IMR-90 (cell line): ENCODE measurements at regions not wholly inside any gene's neighbourhood (a gene's known extent, or its start where the extent isn't known, plus 50 kb on each side); places are given as distances from the start of the nearest gene placed in this dataset.

Experiments used
- ATAC-seq: fragments of 200-7000 bp; cut with Tn5 transposase; 2 replicates; pipeline ENCODE4 v1.9.1; 2020; ENCODE audit warnings: low read depth, mild to moderate bottlenecking, moderate library complexity
- BruUV-seq: library from RNA; stranded (reverse); fragments of 400-500 nt; replicated peaks from 2 replicates; lab custom pipeline; 2021; lab: Mats Ljungman, UMichigan
- CTCF ChIA-PET: fragments of 300-600 bp; formaldehyde crosslinking; extraction: SDS; loops from one replicate; lab custom pipeline; 2021; ENCODE audit warnings: antibody characterized with exemption; lab: Yijun Ruan, JAX
- POLR2A ChIA-PET: fragments of 300-600 bp; sonication (Branson Sonifier 250); formaldehyde crosslinking; loops from one replicate; lab custom pipeline; 2022; ENCODE audit warnings: antibody characterized with exemption; ENCODE audit not compliant: unreplicated experiment; lab: Charles Lee
- DNase-seq: peaks from one replicate; pipeline ENCODE4 v3.0.0; 2013
- H2AFZ ChIP-seq: replicated peaks from 2 replicates; pipeline ENCODE3; 2013; ENCODE audit warnings: low read length, mild to moderate bottlenecking; ENCODE audit not compliant: poor library complexity
- H2AK5ac ChIP-seq: 2 replicates; pipeline ENCODE4 v1.6.1; 2013; ENCODE audit warnings: low read depth, low read length, inconsistent platforms
- H2AK9ac ChIP-seq: replicated peaks from 2 replicates; pipeline ENCODE3; 2013; ENCODE audit warnings: mild to moderate bottlenecking, low read depth, low read length, moderate library complexity; ENCODE audit not compliant: poor library complexity
- H2BK120ac ChIP-seq: 2 replicates; pipeline ENCODE4 v1.6.1; 2013; ENCODE audit warnings: low read depth, low read length, inconsistent platforms
- H2BK15ac ChIP-seq: 3 replicates; pipeline ENCODE4 v1.6.1; 2013; ENCODE audit warnings: low read depth, low read length, inconsistent platforms
- H2BK20ac ChIP-seq: 2 replicates; pipeline ENCODE4 v1.6.1; 2013; ENCODE audit warnings: low read depth, mild to moderate bottlenecking, inconsistent platforms, low read length, moderate library complexity
- H2BK5ac ChIP-seq: 2 replicates; pipeline ENCODE4 v1.6.1; 2013; ENCODE audit warnings: mild to moderate bottlenecking, low read depth, low read length, inconsistent platforms; ENCODE audit not compliant: poor library complexity, severe bottlenecking
- H3K14ac ChIP-seq: replicated peaks from 2 replicates; pipeline ENCODE4 v1.6.1; 2013; ENCODE audit warnings: low read depth, low read length, inconsistent platforms
- H3K18ac ChIP-seq: 2 replicates; pipeline ENCODE4 v1.6.1; 2013; ENCODE audit warnings: low read depth, low read length, control low read depth
- H3K23ac ChIP-seq: 2 replicates; pipeline ENCODE4 v1.6.1; 2013; ENCODE audit warnings: low read depth, low read length, inconsistent platforms
- H3K27ac ChIP-seq: 2 replicates; pipeline ENCODE4 v1.5.1; 2013; ENCODE audit warnings: mild to moderate bottlenecking, control low read depth, low read length; ENCODE audit not compliant: insufficient read depth
- H3K27me3 ChIP-seq: 2 replicates; pipeline ENCODE4 v1.6.1; 2013; ENCODE audit warnings: low read length; ENCODE audit not compliant: control insufficient read depth, insufficient read depth
- H3K36me3 ChIP-seq: 2 replicates; pipeline ENCODE4 v1.6.1; 2013; ENCODE audit warnings: low read length, mixed read lengths; ENCODE audit not compliant: control insufficient read depth, insufficient read depth
- H3K4ac ChIP-seq: 2 replicates; pipeline ENCODE4 v1.6.1; 2013; ENCODE audit warnings: low read depth, low read length, inconsistent platforms
- H3K4me1 ChIP-seq: 2 replicates; pipeline ENCODE4 v1.6.1; 2013; ENCODE audit warnings: low read length, mixed read lengths; ENCODE audit not compliant: control insufficient read depth, insufficient read depth
- H3K4me2 ChIP-seq: 2 replicates; pipeline ENCODE4 v1.6.1; 2013; ENCODE audit warnings: low read depth, mild to moderate bottlenecking, control low read depth, low read length, moderate library complexity
- H3K4me3 ChIP-seq: 2 replicates; pipeline ENCODE4 v1.5.1; 2013; ENCODE audit warnings: low read depth, mild to moderate bottlenecking, control low read depth, low read length, moderate library complexity; ENCODE audit not compliant: insufficient read depth
- H3K56ac ChIP-seq: 2 replicates; pipeline ENCODE4 v1.6.1; 2013; ENCODE audit warnings: low read length, inconsistent platforms; ENCODE audit not compliant: insufficient read depth; ENCODE audit errors: extremely low read depth
- H3K79me1 ChIP-seq, 2 experiments: 2 replicates each; pipeline ENCODE4 v1.6.1; 2013; ENCODE audit warnings: low read length in 2 of 2, inconsistent platforms in 1 of 2, low read depth in 1 of 2
- H3K9ac ChIP-seq: 2 replicates; pipeline ENCODE4 v1.6.1; 2013; ENCODE audit warnings: low read depth, low read length, control low read depth
- H3K9me1 ChIP-seq: 2 replicates; pipeline ENCODE4 v1.6.1; 2013; ENCODE audit warnings: low read length, inconsistent platforms; ENCODE audit not compliant: insufficient read depth
- H3K9me3 ChIP-seq: 2 replicates; pipeline ENCODE4 v1.6.1; 2013; ENCODE audit warnings: low read length; ENCODE audit not compliant: control insufficient read depth, insufficient read depth
- H4K20me1 ChIP-seq: 2 replicates; pipeline ENCODE4 v1.6.1; 2013; ENCODE audit warnings: low read length, inconsistent platforms; ENCODE audit not compliant: insufficient read depth
- H4K5ac ChIP-seq: 2 replicates; pipeline ENCODE4 v1.6.1; 2013; ENCODE audit warnings: mild to moderate bottlenecking, low read depth, low read length, control low read depth
- H4K8ac ChIP-seq, 2 experiments: 2 replicates each; pipeline ENCODE4 v1.6.1; 2013; ENCODE audit warnings: low read depth in 2 of 2, low read length in 2 of 2, control low read depth in 1 of 2, inconsistent platforms in 1 of 2
- H4K91ac ChIP-seq: 2 replicates; pipeline ENCODE4 v1.6.1; 2013; ENCODE audit warnings: low read depth, low read length, inconsistent platforms; ENCODE audit not compliant: insufficient read depth
- MAFK ChIP-seq: IDR thresholded peaks from 2 replicates; pipeline ENCODE4 v1.6.1; 2012; ENCODE audit warnings: low read depth, low read length, improper control_type of control experiment
- NFE2L2 ChIP-seq: fragments of 150-350 bp; IDR thresholded peaks from 2 replicates; pipeline ENCODE4 v1.6.1; 2016; ENCODE audit warnings: low read depth, mild to moderate bottlenecking, low read length
- WGBS, 2 experiments: methylation state at CpG; one replicate each; pipeline versions ENCODE4 v1.1.5 to v1.1.7; 2013; ENCODE audit warnings: missing lambda C conversion rate in 2 of 2; ENCODE audit not compliant: insufficient read length in 1 of 2; ENCODE audit errors: extremely low coverage in 2 of 2; 5-methylcytosine and 5-hydroxymethylcytosine counted together
- dilution Hi-C: fragments of 300-500 bp; cut with HindIII; formaldehyde crosslinking; loops from one replicate; pipeline ENCODE4 v1.14.3; 2018; ENCODE audit warnings: low sequenced_read_pairs; ENCODE audit not compliant: unreplicated experiment
- in situ Hi-C: fragments of 300-500 bp; cut with MboI; formaldehyde crosslinking; loops from 3 replicates; pipeline ENCODE4 v1.14.3; 2019; ENCODE audit warnings: low sequenced_read_pairs, inconsistent platforms, mixed read lengths
- intact Hi-C: fragments of 100-400 bp; cut with micrococcal nuclease; formaldehyde crosslinking; loops from 2 replicates; pipeline ENCODE4 v1.10.0; 2022

- H3K36me3 ChIP-seq = no peaks in the 10 kb centered on the region
- no peaks in the 10 kb centered on the region for H3K9me1 ChIP-seq
- WGBS, 2 experiments = no CpG with 5 or more reads among the region's 2 CpGs
- no peak overlapping the region for H3K14ac ChIP-seq
- no peak overlapping the region for H4K8ac ChIP-seq
- no peaks in the 10 kb centered on the region for H3K79me1 ChIP-seq
- no peak overlapping the region for H3K9ac ChIP-seq
- H2BK20ac ChIP-seq = no peak overlapping the region
- no peak overlapping the region for H3K4me3 ChIP-seq
- H3K18ac ChIP-seq = no peak overlapping the region
- H3K23ac ChIP-seq = no peak overlapping the region
- DNase-seq (no peak), ATAC-seq (no peak)
- H2BK5ac ChIP-seq = no peak overlapping the region
- BruUV-seq = no TSS peak
- no peak overlapping the region for H3K4ac ChIP-seq
- H3K27ac ChIP-seq = no peak overlapping the region
- H3K9me3 ChIP-seq = no peaks in the 10 kb centered on the region; the same call in 1 of the 2 replicates
- intact Hi-C loops (no loop called here), dilution Hi-C loops (no loop called here), in situ Hi-C loops (no loop called here)
- no peak overlapping the region for H2AK5ac ChIP-seq
- H2BK120ac ChIP-seq = no peak overlapping the region
- POLR2A ChIA-PET = no interaction called here
- H2BK15ac ChIP-seq = no peak overlapping the region
- no peak overlapping the region for H2AFZ ChIP-seq
- CTCF ChIA-PET = no interaction called here
- no peaks in the 10 kb centered on the region for H3K4me1 ChIP-seq
- H3K27me3 ChIP-seq = no peaks in the 10 kb centered on the region
- H3K4me2 ChIP-seq = no peak overlapping the region
- H4K20me1 ChIP-seq = no peaks in the 10 kb centered on the region
- H4K91ac ChIP-seq = no peak overlapping the region
- H2AK9ac ChIP-seq = no peak overlapping the region
- no peak overlapping the region for H4K5ac ChIP-seq
- H3K56ac ChIP-seq = no peak overlapping the region
- TF ChIP-seq NFE2L2 (no peak), MAFK (peak; percentile 62)
Observed at GRCh38 chr4:162237676-162238075, 73.9 kb upstream of the FSTL5 start.
